HCT116 (cell line): ENCODE measurements at regions not wholly inside any gene's neighbourhood (a gene's known extent, or its start where the extent isn't known, plus 50 kb on each side); places are given as distances from the start of the nearest gene placed in this dataset.
"Not testable (repeated sequence)": the region's sequence is repeated elsewhere in the genome, so short reads cannot be mapped to it uniquely, and the experiment has no call there.

Source experiments
- ATAC-seq: fragments of 200-7000 bp; cut with Tn5 transposase; 2 replicates; pipeline ENCODE4 v1.9.1; 2020; ENCODE audit warnings: mild to moderate bottlenecking, moderate library complexity
- BruUV-seq: library from RNA; stranded (reverse); fragments of 400-500 nt; replicated peaks from 2 replicates; lab custom pipeline; 2021; lab: Mats Ljungman, UMichigan
- CTCF ChIA-PET: fragments of 300-600 bp; sonication (Branson Sonifier 250); formaldehyde crosslinking; loops from one replicate; lab custom pipeline; 2021; ENCODE audit warnings: antibody characterized with exemption; lab: Charles Lee
- POLR2A ChIA-PET: fragments of 300-600, 350-600 bp; sonication (Branson Sonifier 250); formaldehyde crosslinking; loops from one replicate; lab custom pipeline; 2021; ENCODE audit warnings: antibody characterized with exemption; lab: Charles Lee
- RAD21 ChIA-PET, 2 experiments: fragments of 300-600 bp; sonication (Branson Sonifier 250); formaldehyde crosslinking; loops; one replicate each; lab custom pipeline; 2023; ENCODE audit warnings: low total read pairs in 2 of 2; ENCODE audit not compliant: uncharacterized antibody in 2 of 2, unreplicated experiment in 2 of 2, low non-redundant PET in 1 of 2; lab: Charles Lee
- DNase-seq: peaks from one replicate; pipeline ENCODE4 v3.0.0-alpha.2; 2010; ENCODE audit warnings: low read depth, low spot score
- H2AFZ ChIP-seq: fragments of 200-600 bp; shearing (Covaris generic), sonication (generic); 2 replicates; pipeline ENCODE4 v1.6.1; 2017; ENCODE audit warnings: low read depth, mixed run types, mixed read lengths, antibody characterized with exemption, low read length; ENCODE audit not compliant: poor library complexity, severe bottlenecking
- H3K27ac ChIP-seq: 2 replicates; pipeline ENCODE4 v1.5.1; 2012; ENCODE audit warnings: low read depth, low read length
- H3K27me3 ChIP-seq: fragments of 200-600 bp; sonication (generic); 2 replicates; pipeline ENCODE4 v1.6.1; 2016; ENCODE audit warnings: mixed run types, low read length, mixed read lengths; ENCODE audit not compliant: insufficient read depth
- H3K36me3 ChIP-seq, 2 experiments: fragments of 200-500 bp in 1 of 2; fragments of 200-600 bp in 1 of 2; sonication (Bioruptor generic) in 1 of 2; sonication (generic) in 1 of 2; 2 replicates each; pipeline versions ENCODE4 v1.5.1 to v1.6.1; 2014 to 2016; ENCODE audit warnings: low read length in 2 of 2, inconsistent platforms in 1 of 2, mixed read lengths in 1 of 2, mixed run types in 1 of 2; ENCODE audit not compliant: insufficient read depth in 2 of 2, control insufficient read depth in 1 of 2
- H3K4me1 ChIP-seq, 2 experiments: fragments of 200-600 bp in 1 of 2; sonication (generic) in 1 of 2; 2 replicates each; pipeline versions ENCODE4 v1.5.1 to v1.6.1; 2012 to 2017; ENCODE audit warnings: low read length in 2 of 2, inconsistent platforms in 1 of 2, mild to moderate bottlenecking in 1 of 2, mixed read lengths in 1 of 2, mixed run types in 1 of 2, moderate library complexity in 1 of 2; ENCODE audit not compliant: insufficient read depth in 2 of 2, control insufficient read depth in 1 of 2
- H3K4me2 ChIP-seq: fragments of 200-600 bp; sonication (generic); 2 replicates; pipeline ENCODE4 v1.6.1; 2017; ENCODE audit warnings: mixed run types, low read length, mixed read lengths
- H3K4me3 ChIP-seq, 2 experiments: fragments of 200-600 bp in 1 of 2; sonication (generic) in 1 of 2; replicated peaks in 1 of 2; 2 replicates each; pipeline ENCODE4 v1.5.1; 2011 to 2016; ENCODE audit warnings: low read length in 2 of 2, control low read depth in 1 of 2, low read depth in 1 of 2, mild to moderate bottlenecking in 1 of 2, mixed read lengths in 1 of 2, mixed run types in 1 of 2
- H3K79me2 ChIP-seq: fragments of 200-600 bp; sonication (generic); 2 replicates; pipeline ENCODE4 v1.6.1; 2017; ENCODE audit warnings: mild to moderate bottlenecking, mixed run types, low read length, moderate library complexity, mixed read lengths; ENCODE audit not compliant: insufficient read depth
- H3K9ac ChIP-seq: fragments of 200-600 bp; sonication (generic); 2 replicates; pipeline ENCODE4 v1.6.1; 2016; ENCODE audit warnings: low read length, mixed read lengths
- H3K9me2 ChIP-seq: fragments of 200-600 bp; sonication (generic), shearing (Covaris generic); 2 replicates; pipeline ENCODE4 v1.6.1; 2017; ENCODE audit warnings: mixed run types, mild to moderate bottlenecking, moderate library complexity; ENCODE audit not compliant: insufficient read depth
- H3K9me3 ChIP-seq, 2 experiments: fragments of 200-500 bp in 1 of 2; fragments of 200-600 bp in 1 of 2; sonication (Bioruptor generic) in 1 of 2; sonication (generic) in 1 of 2; 2 replicates each; pipeline ENCODE4 v1.6.1; 2014 to 2017; ENCODE audit warnings: low read length in 2 of 2, mixed read lengths in 2 of 2, inconsistent platforms in 1 of 2, low read depth in 1 of 2, mild to moderate bottlenecking in 1 of 2, mixed run types in 1 of 2, moderate library complexity in 1 of 2; ENCODE audit not compliant: control insufficient read depth in 1 of 2, insufficient read depth in 1 of 2
- H4K20me1 ChIP-seq: fragments of 200-600 bp; sonication (generic), shearing (Covaris generic); 2 replicates; pipeline ENCODE4 v1.6.1; 2017; ENCODE audit warnings: mixed run types, mild to moderate bottlenecking, moderate library complexity; ENCODE audit not compliant: insufficient read depth
- CBX3 ChIP-seq: IDR thresholded peaks from 2 replicates; pipeline ENCODE4 v1.6.1; 2012; ENCODE audit warnings: low read depth
- CTCF ChIP-seq, 3 experiments: fragments of 200-600 bp in 1 of 3; sonication (generic) in 1 of 3; IDR thresholded peaks in 2 of 3; conservative IDR thresholded peaks in 1 of 3; 2 replicates each; pipeline ENCODE4 v1.5.1; 2012 to 2017; ENCODE audit warnings: low read depth in 2 of 3, low read length in 2 of 3, antibody characterized with exemption in 1 of 3, borderline replicate concordance in 1 of 3, control low read depth in 1 of 3, mild to moderate bottlenecking in 1 of 3, mixed read lengths in 1 of 3, mixed run types in 1 of 3, moderate library complexity in 1 of 3; ENCODE audit not compliant: insufficient read depth in 1 of 3
- EGR1 ChIP-seq: IDR thresholded peaks from 2 replicates; pipeline ENCODE4 v1.6.1; 2012; ENCODE audit warnings: low read depth
- EZH2 ChIP-seq: fragments of 200-600 bp; sonication (generic); IDR thresholded peaks from 2 replicates; pipeline ENCODE4 v1.6.1; 2017; ENCODE audit warnings: antibody characterized with exemption, mixed run types
- JUND ChIP-seq: IDR thresholded peaks from 2 replicates; pipeline ENCODE4 v1.6.1; 2012
- POLR2A ChIP-seq: IDR thresholded peaks from 2 replicates; pipeline ENCODE4 v1.7.0; 2011; ENCODE audit warnings: borderline replicate concordance; ENCODE audit not compliant: insufficient read depth, insufficient read length; ENCODE audit errors: extremely low read depth
- RAD21 ChIP-seq: IDR thresholded peaks from 2 replicates; pipeline ENCODE4 v1.6.1; 2012; ENCODE audit warnings: low read depth, mild to moderate bottlenecking
- REST ChIP-seq: IDR thresholded peaks from 2 replicates; pipeline ENCODE4 v1.6.1; 2012; ENCODE audit warnings: low read depth
- ZFX ChIP-seq: fragments of 450-650 bp; IDR thresholded peaks from 2 replicates; pipeline ENCODE4 v1.6.1; 2017
- intact Hi-C: fragments of 100-400 bp; cut with micrococcal nuclease; formaldehyde crosslinking; loops from 2 replicates; pipeline ENCODE4 v1.10.0; 2022

- not testable (repeated sequence) for ATAC-seq, BruUV-seq, H3K4me1 ChIP-seq
Measured at GRCh38 chr1:118803128-118803527, 185.0 kb downstream of the TBX15 start.

GRCh38 chr1:118791094-118791691 is 196.9 kb downstream of the TBX15 start:
- Histone ChIP-seq H3K36me3 (no peaks in the 10 kb centered on the region), H3K9me2 (no peaks in the 10 kb centered on the region), H4K20me1 (no peaks in the 10 kb centered on the region), H3K27me3 (no peaks in the 10 kb centered on the region), H3K79me2 (no peaks in the 10 kb centered on the region), H3K4me2 (no peak overlapping the region), H3K27ac (no peak overlapping the region), H3K4me1 (no peaks in the 10 kb centered on the region), H3K4me3 (no peak overlapping the region), H2AFZ (no peak overlapping the region), H3K9me3 (no peaks in the 10 kb centered on the region), H3K9ac (no peak overlapping the region)
- intact Hi-C loops, result no loop called here
- ChIA-PET RAD21 (no interaction called here), CTCF (no interaction called here), POLR2A (no interaction called here)
- TF ChIP-seq EZH2, result no peak
- no peak for TF ChIP-seq RAD21
- no peak for TF ChIP-seq CBX3
- no peak for TF ChIP-seq REST
- TF ChIP-seq JUND, result no peak
- TF ChIP-seq CTCF (IDR thresholded peaks at IDR 0.05 in 2 of 3, conservative IDR thresholded peaks at IDR 0.05 in 1 of 3; ENCODE audit: borderline replicate concordance in 1 of 3, insufficient read depth in 1 of 3, low read depth in 2 of 3, low read length in 2 of 3), result no peak
- no peak for TF ChIP-seq EGR1
- no peak for TF ChIP-seq POLR2A
- TF ChIP-seq ZFX, result no peak
- ATAC-seq, result no peak
- no TSS peak for BruUV-seq
- DNase-seq, result no peak

More at GRCh38 chr1:118803128-118803527, 185.0 kb downstream of the TBX15 start:
- H2AFZ ChIP-seq, H3K36me3 ChIP-seq, intact Hi-C loops, H3K27ac ChIP-seq, H3K4me3 ChIP-seq, H3K79me2 ChIP-seq, H3K9ac ChIP-seq, H3K4me2 ChIP-seq, H4K20me1 ChIP-seq, H3K9me2 ChIP-seq, CTCF ChIA-PET, RAD21 ChIA-PET, H3K9me3 ChIP-seq, DNase-seq, H3K27me3 ChIP-seq, POLR2A ChIA-PET: not testable (repeated sequence)
